Osteoblast (primary cell): ENCODE measurements at regions not wholly inside any gene's neighbourhood (a gene's known extent, or its start where the extent isn't known, plus 50 kb on each side); places are given as distances from the start of the nearest gene placed in this dataset.

Source experiments
- DNase-seq: peaks from one replicate; pipeline ENCODE4 v3.0.0; 2011; ENCODE audit warnings: low spot score, mixed read lengths; ENCODE audit not compliant: insufficient read length; ENCODE audit errors: missing footprints
- H2AFZ ChIP-seq: 2 replicates; pipeline ENCODE4 v1.6.0; 2011; ENCODE audit warnings: mild to moderate bottlenecking, low read length
- H3K27ac ChIP-seq: 2 replicates; pipeline ENCODE4 v1.5.1; 2011; ENCODE audit warnings: mild to moderate bottlenecking, low read depth, low read length, moderate library complexity
- H3K27me3 ChIP-seq: 2 replicates; pipeline ENCODE4 v1.6.0; 2012; ENCODE audit warnings: mild to moderate bottlenecking, control low read depth, inconsistent platforms, low read length, moderate library complexity; ENCODE audit not compliant: insufficient read depth
- H3K36me3 ChIP-seq: 2 replicates; pipeline ENCODE4 v1.5.1; 2011; ENCODE audit warnings: mild to moderate bottlenecking, low read length, control low read depth, moderate library complexity; ENCODE audit not compliant: insufficient read depth
- H3K4me1 ChIP-seq: 2 replicates; pipeline ENCODE4 v1.5.1; 2011; ENCODE audit warnings: mild to moderate bottlenecking, low read length, control low read depth, moderate library complexity; ENCODE audit not compliant: insufficient read depth
- H3K4me2 ChIP-seq: 2 replicates; pipeline ENCODE4 v1.6.0; 2011; ENCODE audit warnings: mild to moderate bottlenecking, low read length; ENCODE audit not compliant: insufficient read depth
- H3K4me3 ChIP-seq: fragments of 200-600 bp; sonication (generic); 3 replicates; pipeline ENCODE4 v1.5.1; 2012; ENCODE audit warnings: mild to moderate bottlenecking, low read length, inconsistent platforms; ENCODE audit not compliant: insufficient read depth
- H3K79me2 ChIP-seq: 2 replicates; pipeline ENCODE4 v1.6.0; 2012; ENCODE audit warnings: mild to moderate bottlenecking, low read length, control low read depth, inconsistent platforms; ENCODE audit not compliant: insufficient read depth
- H3K9me3 ChIP-seq: 2 replicates; pipeline ENCODE4 v1.5.1; 2011; ENCODE audit warnings: low read depth, low read length, control low read depth
- H4K20me1 ChIP-seq: 2 replicates; pipeline ENCODE4 v1.6.0; 2012; ENCODE audit warnings: mild to moderate bottlenecking, low read length, control low read depth; ENCODE audit not compliant: insufficient read depth
- CTCF ChIP-seq: IDR thresholded peaks from 2 replicates; pipeline ENCODE4 v1.5.1; 2011; ENCODE audit warnings: mild to moderate bottlenecking, low read depth, low read length, moderate library complexity; ENCODE audit errors: extremely low read depth

- DNase-seq, result no peak
- no peaks in the 10 kb centered on the region for H3K27me3 ChIP-seq
- H3K4me2 ChIP-seq, result no peak overlapping the region
- peaks cover 2% of the 10 kb centered on the region for H3K9me3 ChIP-seq
- H2AFZ ChIP-seq, result no peak overlapping the region
- H3K79me2 ChIP-seq, result no peaks in the 10 kb centered on the region
- H3K4me1 ChIP-seq, result no peaks in the 10 kb centered on the region
- no peak overlapping the region for H3K27ac ChIP-seq
- H3K4me3 ChIP-seq, result no peak overlapping the region
- no peaks in the 10 kb centered on the region for H4K20me1 ChIP-seq
- no peaks in the 10 kb centered on the region for H3K36me3 ChIP-seq
- no peak for TF ChIP-seq CTCF
Observed at GRCh38 chr3:3639078-3639477, 160.2 kb upstream of the LRRN1 start.

- TF ChIP-seq CTCF, result no peak
- DNase-seq, result no peak
- H3K36me3 ChIP-seq, result no peaks in the 10 kb centered on the region
- H3K9me3 ChIP-seq, result peaks cover 6% of the 10 kb centered on the region
- H3K27me3 ChIP-seq, result no peaks in the 10 kb centered on the region
- H3K4me3 ChIP-seq, result no peak overlapping the region
- H3K27ac ChIP-seq, result no peak overlapping the region
- no peaks in the 10 kb centered on the region for H3K4me1 ChIP-seq
- H2AFZ ChIP-seq, result no peak overlapping the region
- no peaks in the 10 kb centered on the region for H4K20me1 ChIP-seq
- no peaks in the 10 kb centered on the region for H3K79me2 ChIP-seq
- no peak overlapping the region for H3K4me2 ChIP-seq
Observed at GRCh38 chr3:3636815-3637214, 162.4 kb upstream of the LRRN1 start.

- H3K79me2 ChIP-seq, result no peaks in the 10 kb centered on the region
- H3K4me2 ChIP-seq, result no peak overlapping the region
- H3K4me3 ChIP-seq, result no peak overlapping the region
- H3K4me1 ChIP-seq, result no peaks in the 10 kb centered on the region
- no peaks in the 10 kb centered on the region for H3K27me3 ChIP-seq
- no peak for TF ChIP-seq CTCF
- H3K27ac ChIP-seq, result no peak overlapping the region
- H3K36me3 ChIP-seq, result no peaks in the 10 kb centered on the region
- no peak for DNase-seq
- H4K20me1 ChIP-seq, result no peaks in the 10 kb centered on the region
- peaks cover 6% of the 10 kb centered on the region for H3K9me3 ChIP-seq
- H2AFZ ChIP-seq, result no peak overlapping the region
Observed at GRCh38 chr3:3635109-3635508, 164.1 kb upstream of the LRRN1 start.

GRCh38 chr3:3634326-3634725 is 164.9 kb upstream of the LRRN1 start:
- H3K36me3 ChIP-seq, result no peaks in the 10 kb centered on the region
- H3K9me3 ChIP-seq, result peaks cover 6% of the 10 kb centered on the region
- no peaks in the 10 kb centered on the region for H4K20me1 ChIP-seq
- no peak overlapping the region for H3K27ac ChIP-seq
- no peak overlapping the region for H2AFZ ChIP-seq
- no peak overlapping the region for H3K4me2 ChIP-seq
- H3K4me3 ChIP-seq, result no peak overlapping the region
- no peaks in the 10 kb centered on the region for H3K79me2 ChIP-seq
- no peak for TF ChIP-seq CTCF
- H3K27me3 ChIP-seq, result no peaks in the 10 kb centered on the region
- DNase-seq, result no peak
- H3K4me1 ChIP-seq, result no peaks in the 10 kb centered on the region
